IMR-90 (cell line): ENCODE measurements at regions not wholly inside any gene's neighbourhood (a gene's known extent, or its start where the extent isn't known, plus 50 kb on each side); places are given as distances from the start of the nearest gene placed in this dataset.

Experiments
- ATAC-seq: fragments of 200-7000 bp; cut with Tn5 transposase; 2 replicates; pipeline ENCODE4 v1.9.1; 2020; ENCODE audit warnings: low read depth, mild to moderate bottlenecking, moderate library complexity
- BruUV-seq: library from RNA; stranded (reverse); fragments of 400-500 nt; replicated peaks from 2 replicates; lab custom pipeline; 2021; lab: Mats Ljungman, UMichigan
- CTCF ChIA-PET: fragments of 300-600 bp; formaldehyde crosslinking; extraction: SDS; loops from one replicate; lab custom pipeline; 2021; ENCODE audit warnings: antibody characterized with exemption; lab: Yijun Ruan, JAX
- POLR2A ChIA-PET: fragments of 300-600 bp; sonication (Branson Sonifier 250); formaldehyde crosslinking; loops from one replicate; lab custom pipeline; 2022; ENCODE audit warnings: antibody characterized with exemption; ENCODE audit not compliant: unreplicated experiment; lab: Charles Lee
- DNase-seq: peaks from one replicate; pipeline ENCODE4 v3.0.0; 2013
- H2AFZ ChIP-seq: replicated peaks from 2 replicates; pipeline ENCODE3; 2013; ENCODE audit warnings: low read length, mild to moderate bottlenecking; ENCODE audit not compliant: poor library complexity
- H2AK5ac ChIP-seq: 2 replicates; pipeline ENCODE4 v1.6.1; 2013; ENCODE audit warnings: low read depth, low read length, inconsistent platforms
- H2AK9ac ChIP-seq: replicated peaks from 2 replicates; pipeline ENCODE3; 2013; ENCODE audit warnings: mild to moderate bottlenecking, low read depth, low read length, moderate library complexity; ENCODE audit not compliant: poor library complexity
- H2BK120ac ChIP-seq: 2 replicates; pipeline ENCODE4 v1.6.1; 2013; ENCODE audit warnings: low read depth, low read length, inconsistent platforms
- H2BK15ac ChIP-seq: 3 replicates; pipeline ENCODE4 v1.6.1; 2013; ENCODE audit warnings: low read depth, low read length, inconsistent platforms
- H2BK20ac ChIP-seq: 2 replicates; pipeline ENCODE4 v1.6.1; 2013; ENCODE audit warnings: low read depth, mild to moderate bottlenecking, inconsistent platforms, low read length, moderate library complexity
- H2BK5ac ChIP-seq: 2 replicates; pipeline ENCODE4 v1.6.1; 2013; ENCODE audit warnings: mild to moderate bottlenecking, low read depth, low read length, inconsistent platforms; ENCODE audit not compliant: poor library complexity, severe bottlenecking
- H3K14ac ChIP-seq: replicated peaks from 2 replicates; pipeline ENCODE4 v1.6.1; 2013; ENCODE audit warnings: low read depth, low read length, inconsistent platforms
- H3K18ac ChIP-seq: 2 replicates; pipeline ENCODE4 v1.6.1; 2013; ENCODE audit warnings: low read depth, low read length, control low read depth
- H3K23ac ChIP-seq: 2 replicates; pipeline ENCODE4 v1.6.1; 2013; ENCODE audit warnings: low read depth, low read length, inconsistent platforms
- H3K27ac ChIP-seq: 2 replicates; pipeline ENCODE4 v1.5.1; 2013; ENCODE audit warnings: mild to moderate bottlenecking, control low read depth, low read length; ENCODE audit not compliant: insufficient read depth
- H3K27me3 ChIP-seq: 2 replicates; pipeline ENCODE4 v1.6.1; 2013; ENCODE audit warnings: low read length; ENCODE audit not compliant: control insufficient read depth, insufficient read depth
- H3K36me3 ChIP-seq: 2 replicates; pipeline ENCODE4 v1.6.1; 2013; ENCODE audit warnings: low read length, mixed read lengths; ENCODE audit not compliant: control insufficient read depth, insufficient read depth
- H3K4ac ChIP-seq: 2 replicates; pipeline ENCODE4 v1.6.1; 2013; ENCODE audit warnings: low read depth, low read length, inconsistent platforms
- H3K4me1 ChIP-seq: 2 replicates; pipeline ENCODE4 v1.6.1; 2013; ENCODE audit warnings: low read length, mixed read lengths; ENCODE audit not compliant: control insufficient read depth, insufficient read depth
- H3K4me2 ChIP-seq: 2 replicates; pipeline ENCODE4 v1.6.1; 2013; ENCODE audit warnings: low read depth, mild to moderate bottlenecking, control low read depth, low read length, moderate library complexity
- H3K4me3 ChIP-seq: 2 replicates; pipeline ENCODE4 v1.5.1; 2013; ENCODE audit warnings: low read depth, mild to moderate bottlenecking, control low read depth, low read length, moderate library complexity; ENCODE audit not compliant: insufficient read depth
- H3K56ac ChIP-seq: 2 replicates; pipeline ENCODE4 v1.6.1; 2013; ENCODE audit warnings: low read length, inconsistent platforms; ENCODE audit not compliant: insufficient read depth; ENCODE audit errors: extremely low read depth
- H3K79me1 ChIP-seq, 2 experiments: 2 replicates each; pipeline ENCODE4 v1.6.1; 2013; ENCODE audit warnings: low read length in 2 of 2, inconsistent platforms in 1 of 2, low read depth in 1 of 2
- H3K9ac ChIP-seq: 2 replicates; pipeline ENCODE4 v1.6.1; 2013; ENCODE audit warnings: low read depth, low read length, control low read depth
- H3K9me1 ChIP-seq: 2 replicates; pipeline ENCODE4 v1.6.1; 2013; ENCODE audit warnings: low read length, inconsistent platforms; ENCODE audit not compliant: insufficient read depth
- H3K9me3 ChIP-seq: 2 replicates; pipeline ENCODE4 v1.6.1; 2013; ENCODE audit warnings: low read length; ENCODE audit not compliant: control insufficient read depth, insufficient read depth
- H4K20me1 ChIP-seq: 2 replicates; pipeline ENCODE4 v1.6.1; 2013; ENCODE audit warnings: low read length, inconsistent platforms; ENCODE audit not compliant: insufficient read depth
- H4K5ac ChIP-seq: 2 replicates; pipeline ENCODE4 v1.6.1; 2013; ENCODE audit warnings: mild to moderate bottlenecking, low read depth, low read length, control low read depth
- H4K8ac ChIP-seq, 2 experiments: 2 replicates each; pipeline ENCODE4 v1.6.1; 2013; ENCODE audit warnings: low read depth in 2 of 2, low read length in 2 of 2, control low read depth in 1 of 2, inconsistent platforms in 1 of 2
- H4K91ac ChIP-seq: 2 replicates; pipeline ENCODE4 v1.6.1; 2013; ENCODE audit warnings: low read depth, low read length, inconsistent platforms; ENCODE audit not compliant: insufficient read depth
- BHLHE40 ChIP-seq: fragments of 150-350 bp; IDR thresholded peaks from 2 replicates; pipeline ENCODE4 v1.6.1; 2016; ENCODE audit warnings: mild to moderate bottlenecking, low read depth, low read length
- CEBPB ChIP-seq: IDR thresholded peaks from 2 replicates; pipeline ENCODE4 v1.6.1; 2012; ENCODE audit warnings: low read depth, low read length, improper control_type of control experiment
- CHD1 ChIP-seq: IDR thresholded peaks from 2 replicates; pipeline ENCODE4 v1.6.1; 2012; ENCODE audit warnings: low read depth, low read length, improper control_type of control experiment
- CTCF ChIP-seq: conservative IDR thresholded peaks from 2 replicates; pipeline ENCODE4 v1.5.1; 2012; ENCODE audit warnings: mild to moderate bottlenecking, low read depth, low read length, improper control_type of control experiment
- FOS ChIP-seq: fragments of 150-350 bp; IDR thresholded peaks from 2 replicates; pipeline ENCODE4 v1.6.1; 2016; ENCODE audit warnings: low read depth, low read length
- MAFK ChIP-seq: IDR thresholded peaks from 2 replicates; pipeline ENCODE4 v1.6.1; 2012; ENCODE audit warnings: low read depth, low read length, improper control_type of control experiment
- MAZ ChIP-seq: IDR thresholded peaks from 2 replicates; pipeline ENCODE4 v1.6.1; 2012; ENCODE audit warnings: low read depth, mild to moderate bottlenecking, low read length, improper control_type of control experiment, moderate library complexity, borderline replicate concordance
- MXI1 ChIP-seq: IDR thresholded peaks from 2 replicates; pipeline ENCODE4 v1.6.1; 2012; ENCODE audit warnings: low read depth, mild to moderate bottlenecking, low read length, moderate library complexity, borderline replicate concordance
- NFE2L2 ChIP-seq: fragments of 150-350 bp; IDR thresholded peaks from 2 replicates; pipeline ENCODE4 v1.6.1; 2016; ENCODE audit warnings: low read depth, mild to moderate bottlenecking, low read length
- POLR2A ChIP-seq: IDR thresholded peaks from 2 replicates; pipeline ENCODE4 v1.6.1; 2012; ENCODE audit warnings: mild to moderate bottlenecking, low read depth, low read length
- RAD21 ChIP-seq: IDR thresholded peaks from 2 replicates; pipeline ENCODE4 v1.6.1; 2012; ENCODE audit warnings: low read length, improper control_type of control experiment
- RCOR1 ChIP-seq: IDR thresholded peaks from 2 replicates; pipeline ENCODE4 v1.6.1; 2012; ENCODE audit warnings: mild to moderate bottlenecking, low read length, improper control_type of control experiment; ENCODE audit not compliant: insufficient replicate concordance
- RFX5 ChIP-seq: IDR thresholded peaks from 2 replicates; pipeline ENCODE4 v1.8.0; 2012; ENCODE audit warnings: low read depth, mild to moderate bottlenecking, low read length, moderate library complexity
- SMC3 ChIP-seq: fragments of 150-350 bp; IDR thresholded peaks from 2 replicates; pipeline ENCODE4 v1.6.1; 2016; ENCODE audit warnings: low read depth, mild to moderate bottlenecking, antibody characterized with exemption, low read length, moderate library complexity
- USF2 ChIP-seq: fragments of 150-350 bp; IDR thresholded peaks from 2 replicates; pipeline ENCODE4 v1.6.1; 2017; ENCODE audit warnings: mild to moderate bottlenecking, antibody characterized with exemption, low read length, low read depth
- WGBS, 2 experiments: methylation state at CpG; one replicate each; pipeline versions ENCODE4 v1.1.5 to v1.1.7; 2013; ENCODE audit warnings: missing lambda C conversion rate in 2 of 2; ENCODE audit not compliant: insufficient read length in 1 of 2; ENCODE audit errors: extremely low coverage in 2 of 2; 5-methylcytosine and 5-hydroxymethylcytosine counted together
- dilution Hi-C: fragments of 300-500 bp; cut with HindIII; formaldehyde crosslinking; loops from one replicate; pipeline ENCODE4 v1.14.3; 2018; ENCODE audit warnings: low sequenced_read_pairs; ENCODE audit not compliant: unreplicated experiment
- in situ Hi-C: fragments of 300-500 bp; cut with MboI; formaldehyde crosslinking; loops from 3 replicates; pipeline ENCODE4 v1.14.3; 2019; ENCODE audit warnings: low sequenced_read_pairs, inconsistent platforms, mixed read lengths
- intact Hi-C: fragments of 100-400 bp; cut with micrococcal nuclease; formaldehyde crosslinking; loops from 2 replicates; pipeline ENCODE4 v1.10.0; 2022

GRCh38 chr17:22462461-22462860 lies 770.1 kb downstream of the KCNJ18 start:
- H2BK120ac ChIP-seq: no peak overlapping the region
- H3K18ac ChIP-seq: no peak overlapping the region
- H2AK9ac ChIP-seq: no peak overlapping the region
- H4K5ac ChIP-seq: no peak overlapping the region
- no peaks in the 10 kb centered on the region for H3K4me1 ChIP-seq
- WGBS, 2 experiments: 66% methylated on average over 3 of the region's 6 CpGs; no CpG with 5 or more reads in 1 of the 2 experiments
- dilution Hi-C loops (no loop called here), in situ Hi-C loops (no loop called here), intact Hi-C loops (no loop called here)
- BruUV-seq: no TSS peak
- peaks cover 28% of the 10 kb centered on the region for H3K9me3 ChIP-seq
- no peaks in the 10 kb centered on the region for H3K27me3 ChIP-seq
- no peak overlapping the region for H2BK5ac ChIP-seq
- no peaks in the 10 kb centered on the region for H3K79me1 ChIP-seq
- no peak overlapping the region for H4K8ac ChIP-seq
- H3K4ac ChIP-seq: no peak overlapping the region
- H3K56ac ChIP-seq: no peak overlapping the region
- CTCF ChIA-PET: no interaction called here
- DNase-seq (no peak), ATAC-seq (no peak)
- H3K4me3 ChIP-seq: no peak overlapping the region
- H2AK5ac ChIP-seq: no peak overlapping the region
- H4K20me1 ChIP-seq: no peaks in the 10 kb centered on the region
- POLR2A ChIA-PET: no interaction called here
- no peak overlapping the region for H2BK20ac ChIP-seq
- no peak overlapping the region for H4K91ac ChIP-seq
- no peaks in the 10 kb centered on the region for H3K9me1 ChIP-seq
- H3K36me3 ChIP-seq: no peaks in the 10 kb centered on the region
- no peak overlapping the region for H2BK15ac ChIP-seq
- H3K4me2 ChIP-seq: no peak overlapping the region
- H2AFZ ChIP-seq: no peak overlapping the region
- no peak overlapping the region for H3K14ac ChIP-seq
- H3K23ac ChIP-seq: no peak overlapping the region
- no peak overlapping the region for H3K27ac ChIP-seq
- H3K9ac ChIP-seq: no peak overlapping the region
- TF ChIP-seq CTCF: no peak
- TF ChIP-seq MAZ: no peak
- no peak for TF ChIP-seq BHLHE40
- TF ChIP-seq POLR2A: no peak
- no peak for TF ChIP-seq CHD1
- TF ChIP-seq MXI1: no peak
- no peak for TF ChIP-seq RCOR1
- no peak for TF ChIP-seq FOS
- no peak for TF ChIP-seq MAFK
- no peak for TF ChIP-seq SMC3
- no peak for TF ChIP-seq USF2
- TF ChIP-seq NFE2L2: no peak
- TF ChIP-seq CEBPB: no peak
- no peak for TF ChIP-seq RAD21
- no peak for TF ChIP-seq RFX5
